ENCODE measurements at regions not wholly inside any gene's neighbourhood (a gene's known extent, or its start where the extent isn't known, plus 50 kb on each side); places are given as distances from the start of the nearest gene placed in this dataset.

GRCh38 chr12:89960607-89961394 lies 252.2 kb upstream of the ATP2B1 start:
- H3K36me3 ChIP-seq = no peaks in the 10 kb centered on the region
- H3K27me3 ChIP-seq = no peaks in the 10 kb centered on the region
- TF ChIP-seq EP300 (IDR thresholded peaks at IDR 0.05) = no peak
- TF ChIP-seq POLR2AphosphoS5 (IDR thresholded peaks at IDR 0.05) = no peak
- TF ChIP-seq CTCF (IDR thresholded peaks at IDR 0.05) = no peak
- TF ChIP-seq POLR2A (IDR thresholded peaks at IDR 0.05) = no peak
- 67 to 69% methylated on average over 2 of the region's 2 CpGs for WGBS, 2 donors (ENCODE audit: low coverage in 1 of 2)
- no peak for ATAC-seq
- H3K4me3 ChIP-seq = no peak overlapping the region
- no peak overlapping the region for H3K27ac ChIP-seq
- no peaks in the 10 kb centered on the region for H3K4me1 ChIP-seq
- no peaks in the 10 kb centered on the region for H3K9me3 ChIP-seq

- H3K4me1 ChIP-seq = no peaks in the 10 kb centered on the region
- H3K4me3 ChIP-seq = no peak overlapping the region
- WGBS, 2 donors (ENCODE audit: low coverage in 1 of 2) = 46 to 51% methylated on average over 2 of the region's 2 CpGs
- H3K27me3 ChIP-seq = no peaks in the 10 kb centered on the region
- ATAC-seq = no peak
- no peaks in the 10 kb centered on the region for H3K36me3 ChIP-seq
- TF ChIP-seq POLR2AphosphoS5 (IDR thresholded peaks at IDR 0.05) = no peak
- TF ChIP-seq EP300 (IDR thresholded peaks at IDR 0.05) = no peak
- no peak for TF ChIP-seq CTCF (IDR thresholded peaks at IDR 0.05)
- TF ChIP-seq POLR2A (IDR thresholded peaks at IDR 0.05) = no peak
- H3K9me3 ChIP-seq = no peaks in the 10 kb centered on the region
- H3K27ac ChIP-seq = no peak overlapping the region
These were observed 251.4 kb upstream of the ATP2B1 start for GRCh38 chr12:89960011-89960507.

- 82% methylated on average over 1 of the region's 1 CpG; no CpG with 5 or more reads in 1 of the 2 donors for WGBS, 2 donors (ENCODE audit: low coverage in 1 of 2)
- Histone ChIP-seq H3K27ac (no peak overlapping the region), H3K27me3 (no peaks in the 10 kb centered on the region), H3K9me3 (no peaks in the 10 kb centered on the region), H3K36me3 (no peaks in the 10 kb centered on the region), H3K4me1 (no peaks in the 10 kb centered on the region), H3K4me3 (no peak overlapping the region)
- no peak for TF ChIP-seq POLR2AphosphoS5 (IDR thresholded peaks at IDR 0.05)
- TF ChIP-seq EP300 (IDR thresholded peaks at IDR 0.05) = no peak
- no peak for TF ChIP-seq CTCF (IDR thresholded peaks at IDR 0.05)
- TF ChIP-seq POLR2A (IDR thresholded peaks at IDR 0.05) = no peak
- no peak for ATAC-seq
These were observed 250.5 kb upstream of the ATP2B1 start for GRCh38 chr12:89959179-89959578.

GRCh38 chr12:89954259-89954658 lies 245.6 kb upstream of the ATP2B1 start:
- TF ChIP-seq EP300 (IDR thresholded peaks at IDR 0.05) (no peak), POLR2AphosphoS5 (IDR thresholded peaks at IDR 0.05) (no peak), CTCF (IDR thresholded peaks at IDR 0.05) (no peak), POLR2A (IDR thresholded peaks at IDR 0.05) (no peak)
- ATAC-seq = no peak
- H3K4me1 ChIP-seq = peaks cover 0 to 21% (median 0%) of the 10 kb centered on the region in 3 donors
- no peak overlapping the region for H3K4me3 ChIP-seq
- no peaks in the 10 kb centered on the region for H3K9me3 ChIP-seq
- 85% methylated on average over 3 of the region's 3 CpGs for whole genome bisulfite sequencing, 2 donors (ENCODE audit: low coverage in 1 of 2)
- H3K27me3 ChIP-seq = no peaks in the 10 kb centered on the region
- H3K27ac ChIP-seq = no peak overlapping the region
- no peaks in the 10 kb centered on the region for H3K36me3 ChIP-seq

GRCh38 chr12:89951694-89952060 lies 243.0 kb upstream of the ATP2B1 start:
- Histone ChIP-seq H3K27ac (no peak overlapping the region), H3K36me3 (no peaks in the 10 kb centered on the region), H3K9me3 (no peaks in the 10 kb centered on the region), H3K4me1 (peaks cover 10 to 46% (median 15%) of the 10 kb centered on the region in 3 donors), H3K27me3 (no peaks in the 10 kb centered on the region), H3K4me3 (no peak overlapping the region)
- no peak for ATAC-seq
- TF ChIP-seq EP300 (IDR thresholded peaks at IDR 0.05) = no peak
- no peak for TF ChIP-seq POLR2AphosphoS5 (IDR thresholded peaks at IDR 0.05)
- no peak for TF ChIP-seq CTCF (IDR thresholded peaks at IDR 0.05)
- TF ChIP-seq POLR2A (IDR thresholded peaks at IDR 0.05) = no peak
- 46 to 50% methylated on average over 2 of the region's 2 CpGs for WGBS, 2 donors (ENCODE audit: low coverage in 1 of 2)

Measured in gastroesophageal sphincter (tissue), 4 donors.